Muscle layer of duodenum (tissue), 2 donors: ENCODE measurements at regions not wholly inside any gene's neighbourhood (a gene's known extent, or its start where the extent isn't known, plus 50 kb on each side); places are given as distances from the start of the nearest gene placed in this dataset.
A peak's percentile ranks its signal among the peaks of the same experiment; 100 is the strongest.

ENCODE experiments used
- H3K27ac ChIP-seq: one replicate; pipeline ENCODE4 v1.7.0; 2013; ENCODE audit warnings: mild to moderate bottlenecking, low read length
- H3K27me3 ChIP-seq: one replicate; pipeline ENCODE4 v1.7.0; 2013; ENCODE audit warnings: low read depth, mild to moderate bottlenecking, control low read depth, low read length
- H3K36me3 ChIP-seq, 2 donors: one replicate each; pipeline ENCODE4 v1.7.0; 2013; ENCODE audit warnings: low read length in 2 of 2, control low read depth in 1 of 2, mild to moderate bottlenecking in 1 of 2; ENCODE audit not compliant: insufficient read depth in 2 of 2, control insufficient read depth in 1 of 2
- H3K4me1 ChIP-seq, 2 donors: one replicate each; pipeline ENCODE4 v1.7.0; 2013; ENCODE audit warnings: low read length in 2 of 2, mild to moderate bottlenecking in 2 of 2, control low read depth in 1 of 2, moderate library complexity in 1 of 2; ENCODE audit not compliant: insufficient read depth in 2 of 2, control insufficient read depth in 1 of 2
- H3K4me3 ChIP-seq, 2 donors: one replicate each; pipeline ENCODE4 v1.7.0; 2013; ENCODE audit warnings: low read length in 2 of 2, low read depth in 1 of 2, mild to moderate bottlenecking in 1 of 2
- H3K9me3 ChIP-seq, 2 donors: one replicate each; pipeline ENCODE4 v1.7.0; 2013; ENCODE audit warnings: low read length in 2 of 2, control low read depth in 1 of 2, mild to moderate bottlenecking in 1 of 2; ENCODE audit not compliant: control insufficient read depth in 1 of 2
- donor health status: healthy.

- Histone ChIP-seq H3K27ac (no peak overlapping the region), H3K27me3 (no peaks in the 10 kb centered on the region), H3K4me1 (peaks cover 0 to 17% of the 10 kb centered on the region in 2 donors), H3K36me3 (no peaks in the 10 kb centered on the region), H3K9me3 (no peaks in the 10 kb centered on the region), H3K4me3 (no peak overlapping the region)
Observed at GRCh38 chr16:86217001-86217890, 293.1 kb upstream of the FOXF1 start.

DNA sequence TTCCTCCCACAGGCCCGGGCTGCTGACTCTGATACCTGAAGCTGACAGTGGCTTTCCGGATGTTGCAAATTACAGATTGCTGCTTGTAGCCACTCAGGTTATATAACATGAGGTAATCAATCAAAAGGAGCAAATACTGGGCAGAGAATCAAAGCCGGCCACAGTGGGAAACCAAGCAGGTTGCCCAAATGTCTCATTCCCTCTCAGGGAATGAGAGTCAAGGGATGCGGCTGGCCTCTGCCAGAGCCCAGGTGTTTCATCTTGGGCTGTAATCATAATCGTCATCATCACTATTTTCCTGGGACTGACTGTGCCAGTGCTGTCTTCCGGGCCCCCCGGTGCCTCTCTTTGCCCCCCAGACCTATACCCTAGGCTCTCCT, 292.4 kb upstream of the FOXF1 start:
- Histone ChIP-seq H3K36me3 (no peaks in the 10 kb centered on the region), H3K4me3 (no peak overlapping the region), H3K27ac (no peak overlapping the region), H3K9me3 (no peaks in the 10 kb centered on the region), H3K4me1 (peaks cover 0 to 17% of the 10 kb centered on the region in 2 donors), H3K27me3 (no peaks in the 10 kb centered on the region)

DNA sequence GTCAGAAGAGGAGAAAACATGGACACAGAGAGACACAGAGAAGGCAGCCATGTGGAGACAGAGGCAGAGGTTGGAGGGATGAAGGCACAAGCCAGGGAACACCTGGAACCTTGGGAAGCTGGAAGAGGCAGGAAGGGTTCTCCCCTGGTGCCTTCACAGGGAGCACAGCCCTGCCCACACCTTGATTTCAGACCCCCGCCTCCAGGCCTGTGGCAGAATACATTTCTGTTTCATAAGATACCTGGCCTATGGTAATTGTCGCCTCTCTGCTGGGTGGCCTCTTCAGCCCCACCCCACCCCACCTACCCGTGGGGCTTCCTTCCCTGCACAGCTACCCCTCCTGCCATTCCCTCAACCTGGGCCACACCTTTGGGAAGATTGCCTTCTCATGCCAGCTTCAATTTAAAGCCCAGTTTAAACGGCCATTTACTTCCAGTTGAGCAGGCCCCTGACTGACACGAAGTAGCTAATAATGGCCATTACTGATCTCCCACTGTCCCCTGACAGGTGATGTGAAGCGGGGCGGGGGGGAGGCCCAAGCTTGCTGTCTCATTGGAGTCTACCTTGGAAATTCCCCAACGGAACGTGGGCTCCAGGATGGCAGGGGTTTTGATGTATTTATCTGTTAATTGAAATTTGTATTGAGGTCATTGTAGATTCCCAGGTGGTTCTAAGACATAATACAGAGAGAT, 291.7 kb upstream of the FOXF1 start:
- H3K4me3 ChIP-seq: no peak overlapping the region

GRCh38 chr16:86219655-86220445, 290.5 kb upstream of the FOXF1 start:
- Histone ChIP-seq H3K27ac (peak overlapping the region; percentile 53), H3K27me3 (no peaks in the 10 kb centered on the region), H3K4me3 (no peak overlapping the region)

More for the DNA sequence above, 291.7 kb upstream of the FOXF1 start:
- H3K9me3 ChIP-seq: no peaks in the 10 kb centered on the region
- H3K27ac ChIP-seq: no peak overlapping the region
- H3K27me3 ChIP-seq: no peaks in the 10 kb centered on the region
- H3K36me3 ChIP-seq: no peaks in the 10 kb centered on the region
- peaks cover 0 to 18% of the 10 kb centered on the region in 2 donors for H3K4me1 ChIP-seq

DNA sequence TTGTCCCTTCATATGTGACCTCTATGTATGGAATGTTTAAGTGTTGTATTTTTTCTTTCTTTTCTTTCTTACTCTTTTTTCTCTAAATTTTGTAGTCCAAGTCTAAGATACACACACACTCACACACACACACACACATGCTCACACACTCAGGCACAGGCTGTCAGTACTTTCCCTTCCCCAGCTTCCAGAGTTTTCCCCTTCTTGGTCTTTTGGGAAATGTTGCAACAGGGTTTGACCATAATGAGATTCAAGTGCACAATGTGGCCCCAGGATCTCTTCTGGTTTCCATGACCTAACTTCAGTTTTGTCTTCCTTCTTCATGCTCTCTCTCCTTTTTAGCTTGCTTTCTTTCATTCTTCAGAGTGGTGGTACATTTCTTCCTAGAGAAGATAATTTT, 289.8 kb upstream of the FOXF1 start:
- no peaks in the 10 kb centered on the region for H3K36me3 ChIP-seq
- H3K4me3 ChIP-seq: no peak overlapping the region
- peaks cover 0 to 9% of the 10 kb centered on the region in 2 donors for H3K4me1 ChIP-seq
- no peaks in the 10 kb centered on the region for H3K9me3 ChIP-seq
- H3K27me3 ChIP-seq: no peaks in the 10 kb centered on the region
- H3K27ac ChIP-seq: peak overlapping the region; percentile 53

More at GRCh38 chr16:86219655-86220445, 290.5 kb upstream of the FOXF1 start:
- H3K4me1 ChIP-seq: peaks cover 0 to 13% of the 10 kb centered on the region in 2 donors
- no peaks in the 10 kb centered on the region for H3K9me3 ChIP-seq
- no peaks in the 10 kb centered on the region for H3K36me3 ChIP-seq

- Histone ChIP-seq H3K27ac (peak overlapping the region; percentile 53), H3K36me3 (no peaks in the 10 kb centered on the region), H3K4me1 (peaks cover 0 to 9% of the 10 kb centered on the region in 2 donors), H3K4me3 (no peak overlapping the region), H3K27me3 (no peaks in the 10 kb centered on the region), H3K9me3 (no peaks in the 10 kb centered on the region)
Observed at GRCh38 chr16:86221085-86221484, 289.2 kb upstream of the FOXF1 start.

- Histone ChIP-seq H3K36me3 (no peaks in the 10 kb centered on the region), H3K4me1 (peaks cover 0 to 9% of the 10 kb centered on the region in 2 donors), H3K27ac (peak overlapping the region; percentile 27), H3K27me3 (no peaks in the 10 kb centered on the region), H3K4me3 (peak overlapping the region; percentile 4 to 14), H3K9me3 (no peaks in the 10 kb centered on the region)
Observed at GRCh38 chr16:86222547-86222946, 287.8 kb upstream of the FOXF1 start.

GRCh38 chr16:86222965-86223551, 287.3 kb upstream of the FOXF1 start:
- Histone ChIP-seq H3K27me3 (no peaks in the 10 kb centered on the region), H3K9me3 (no peaks in the 10 kb centered on the region), H3K36me3 (no peaks in the 10 kb centered on the region), H3K4me1 (peaks cover 0 to 9% of the 10 kb centered on the region in 2 donors), H3K27ac (no peak overlapping the region), H3K4me3 (peak overlapping the region; percentile 4 to 14)

- H3K27ac ChIP-seq: no peak overlapping the region
- H3K4me1 ChIP-seq: peaks cover 0 to 9% of the 10 kb centered on the region in 2 donors
- H3K27me3 ChIP-seq: no peaks in the 10 kb centered on the region
- no peaks in the 10 kb centered on the region for H3K36me3 ChIP-seq
- H3K9me3 ChIP-seq: no peaks in the 10 kb centered on the region
- H3K4me3 ChIP-seq: no peak overlapping the region
Observed at GRCh38 chr16:86224126-86224525, 286.2 kb upstream of the FOXF1 start.

DNA sequence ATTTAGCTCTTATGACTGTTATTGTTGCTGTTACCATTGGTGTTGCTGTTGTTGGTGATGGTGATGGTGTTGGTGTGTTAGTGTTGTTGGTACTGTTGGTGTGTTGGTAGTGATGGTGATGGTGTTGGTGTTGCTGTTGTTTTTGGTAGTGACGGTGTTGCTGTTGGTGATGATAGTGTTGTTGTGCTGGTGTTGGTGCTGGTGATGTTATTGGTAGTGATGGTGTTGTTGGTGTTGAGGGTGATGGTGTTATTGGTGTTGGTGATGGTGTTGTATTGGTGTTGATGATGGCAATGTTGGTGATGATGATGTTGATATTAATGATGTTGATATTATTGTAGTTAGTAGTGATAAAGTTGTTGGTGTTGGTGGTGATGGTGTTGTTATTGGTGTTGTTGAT, 285.7 kb upstream of the FOXF1 start:
- Histone ChIP-seq H3K27me3 (no peaks in the 10 kb centered on the region), H3K9me3 (no peaks in the 10 kb centered on the region), H3K4me1 (peaks cover 0 to 9% of the 10 kb centered on the region in 2 donors), H3K36me3 (no peaks in the 10 kb centered on the region), H3K4me3 (no peak overlapping the region), H3K27ac (no peak overlapping the region)
